ENCODE measurements at regions not wholly inside any gene's neighbourhood (a gene's known extent, or its start where the extent isn't known, plus 50 kb on each side); places are given as distances from the start of the nearest gene placed in this dataset.

DNA sequence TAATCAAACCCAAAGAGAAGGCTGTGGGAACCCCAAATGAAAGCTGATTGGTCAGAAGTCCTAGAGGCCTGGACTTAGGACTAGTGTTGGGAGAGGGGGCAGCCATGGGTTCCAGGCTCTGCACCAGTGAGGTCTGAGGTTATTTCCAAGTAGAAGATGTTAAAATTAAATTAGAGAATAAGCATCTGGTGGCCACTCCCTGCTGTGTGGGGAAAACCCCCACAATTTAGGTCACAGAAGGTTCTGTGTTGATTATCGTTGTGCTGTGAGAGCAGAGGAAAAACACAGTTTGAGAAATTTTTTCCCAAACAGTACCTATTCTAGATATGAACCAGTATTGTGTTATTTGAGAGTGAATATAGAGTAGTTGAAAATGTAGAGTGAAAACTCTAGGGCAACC is 53.9 kb upstream of the NSMCE3 start:
- no peak for DNase-seq (ENCODE audit: low spot score)

- DNase-seq (ENCODE audit: low spot score), result no peak
Observed at GRCh38 chr15:29322415-29322814, 52.8 kb upstream of the NSMCE3 start.

DNA sequence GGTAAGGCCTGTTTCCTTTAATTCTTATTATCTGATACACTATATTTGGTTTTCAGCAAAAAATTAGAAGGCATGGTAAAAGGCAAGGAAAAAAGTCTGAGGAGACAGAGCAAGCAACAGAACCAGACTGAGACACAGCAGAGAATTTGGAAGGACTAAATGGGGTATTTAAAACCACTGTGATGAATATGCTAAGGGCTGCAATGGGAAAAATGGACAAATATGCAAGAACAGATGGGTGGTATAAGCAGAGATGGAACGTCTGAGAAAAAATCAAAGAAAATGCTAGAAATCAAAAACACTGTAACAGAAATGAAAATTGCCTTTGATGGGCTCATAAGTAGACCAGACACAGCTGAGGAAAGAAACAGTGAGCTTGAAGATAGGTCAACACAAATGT is 50.8 kb upstream of the NSMCE3 start:
- no peak for DNase-seq (ENCODE audit: low spot score)

DNA sequence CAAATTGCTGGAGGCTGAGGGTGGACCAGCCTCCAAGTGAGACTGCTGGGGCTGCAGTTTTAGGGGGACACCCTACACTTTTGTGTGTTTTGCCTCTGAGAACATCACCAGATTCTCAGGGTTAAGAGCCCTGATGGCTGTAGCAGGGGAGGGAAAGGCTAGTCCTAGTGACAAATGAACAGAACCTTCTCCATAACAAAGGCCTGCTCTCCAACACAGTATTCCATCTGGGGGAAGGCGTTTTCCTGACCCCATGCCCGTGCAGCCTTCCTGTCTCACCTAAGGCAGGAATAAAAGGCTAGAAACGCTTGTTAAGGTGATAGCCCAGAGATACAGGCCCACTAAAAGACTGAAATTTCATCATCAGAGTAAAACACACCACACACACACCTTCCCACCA is 50.2 kb upstream of the NSMCE3 start:
- no peak for DNase-seq (ENCODE audit: low spot score)
